Stimulated activated CD4-positive, alpha-beta T cell treated with anti-CD3 and anti-CD28 coated beads, Interleukin-12 subunit alpha, Interleukin-12 subunit beta, amount 100 ng/mL, for 4 hours (primary cell): ENCODE measurements at regions not wholly inside any gene's neighbourhood (a gene's known extent, or its start where the extent isn't known, plus 50 kb on each side); places are given as distances from the start of the nearest gene placed in this dataset.

Source experiments
- DNase-seq: peaks from one replicate; pipeline ENCODE4 v3.0.0-alpha.2; 2020

DNA sequence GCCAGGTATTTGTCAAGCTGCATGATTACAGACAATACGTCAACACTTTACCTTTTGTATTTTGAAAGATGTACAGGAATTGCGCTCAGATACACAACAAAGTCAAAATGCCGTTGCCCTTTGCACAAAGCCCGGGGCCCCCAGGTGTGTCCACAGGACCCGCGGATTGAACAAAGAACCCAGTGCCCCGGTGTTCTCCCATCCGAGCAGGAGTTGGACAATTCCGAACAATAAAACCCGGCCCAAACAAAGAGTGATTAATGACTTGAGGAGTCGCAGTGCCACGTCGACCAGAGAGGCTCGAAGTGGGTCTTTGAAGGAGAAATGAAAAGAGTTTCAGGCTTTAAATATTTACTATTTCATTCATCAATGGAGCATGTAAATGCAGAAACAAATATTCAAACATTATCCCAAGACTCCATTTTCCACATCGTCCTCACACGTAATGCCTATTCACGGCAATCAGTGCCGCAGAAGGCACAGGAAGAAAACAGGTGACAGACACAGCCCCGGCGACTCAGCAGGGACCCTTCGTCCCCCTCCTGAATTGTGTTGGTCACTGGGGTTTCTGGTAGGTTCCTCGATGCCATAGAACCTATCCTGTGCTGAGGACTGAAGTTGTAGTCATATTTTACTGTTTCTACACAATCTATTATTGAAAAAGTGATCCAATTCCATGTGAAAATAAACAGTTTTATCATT, 70.9 kb upstream of the MGMT start:
- no peak for DNase-seq

DNA sequence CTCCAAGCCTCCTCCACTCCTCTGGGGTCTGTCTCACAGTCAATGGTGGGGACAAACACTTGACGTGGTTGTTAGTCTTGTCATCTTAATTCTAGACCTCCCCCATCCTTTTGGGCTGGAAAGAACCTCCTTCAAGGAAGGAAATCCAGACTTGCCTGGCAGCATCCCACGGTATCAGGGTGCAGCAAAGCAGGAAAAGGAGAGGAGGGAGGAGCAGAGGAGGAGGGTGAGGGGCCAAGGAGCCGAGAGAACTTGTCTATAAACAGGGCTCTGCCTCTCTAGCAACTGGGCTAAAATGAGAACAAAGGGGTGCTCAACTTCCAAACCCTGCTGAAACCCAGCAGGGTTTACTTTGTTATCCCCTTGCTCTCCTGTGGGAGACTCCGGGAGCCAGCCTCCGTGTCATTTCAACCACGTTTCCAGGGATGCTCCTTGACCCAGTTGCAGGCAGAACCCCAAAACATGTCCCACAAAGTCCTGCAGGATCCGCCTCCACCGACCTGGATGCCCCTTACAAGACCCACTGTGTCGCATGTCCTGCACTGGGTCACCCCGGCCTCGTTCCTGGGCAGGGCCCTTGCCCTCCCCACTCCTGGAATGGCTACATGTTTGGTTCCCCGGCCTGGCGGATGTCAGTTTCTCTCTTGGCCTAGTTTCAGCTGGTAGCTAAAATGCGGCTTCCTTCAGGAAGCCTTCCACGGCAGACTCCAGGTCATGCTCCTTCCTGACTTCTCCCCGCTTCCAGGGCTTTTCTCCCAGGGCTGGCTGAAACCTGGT, 69.7 kb upstream of the MGMT start:
- DNase-seq, result no peak

DNA sequence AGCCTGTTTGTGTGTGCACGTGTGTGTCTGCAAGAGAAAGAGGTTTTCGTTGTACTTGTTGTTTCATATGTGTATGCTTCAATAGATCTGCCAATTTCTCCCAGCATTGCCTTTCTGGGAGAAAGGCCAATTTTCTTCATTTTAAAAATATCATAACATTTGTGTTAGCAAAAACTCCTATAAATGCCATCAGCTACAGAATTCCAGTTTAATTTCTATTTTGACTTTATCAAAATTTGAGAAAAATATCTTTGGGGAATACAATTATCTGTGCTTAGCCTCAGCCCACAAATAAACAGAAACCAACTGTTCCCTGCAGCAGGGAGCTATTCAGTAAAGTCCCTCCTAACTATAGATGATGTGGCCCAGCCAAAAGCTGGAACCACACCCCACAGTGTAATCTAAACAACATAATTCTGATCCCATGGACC, 68.3 kb upstream of the MGMT start:
- no peak for DNase-seq

DNA sequence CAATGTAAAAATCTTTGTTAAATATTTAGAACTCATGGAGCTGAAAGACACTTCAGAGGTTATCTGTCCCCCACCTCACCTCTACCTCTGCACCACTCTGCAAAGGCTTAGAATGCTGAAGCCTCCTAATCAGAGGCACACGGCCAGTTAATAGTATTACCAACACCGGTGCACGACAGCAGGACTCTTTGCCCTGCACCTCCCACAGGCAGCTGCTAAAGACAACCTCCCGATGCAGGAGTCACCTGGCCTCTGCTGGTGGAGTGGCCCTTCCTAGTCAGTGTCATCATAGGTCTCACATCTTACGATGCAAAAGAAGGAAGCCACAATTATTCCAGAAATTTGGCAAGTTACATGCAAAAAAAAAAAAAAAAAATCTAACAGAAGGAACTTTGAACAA, 66.6 kb upstream of the MGMT start:
- no peak for DNase-seq

DNA sequence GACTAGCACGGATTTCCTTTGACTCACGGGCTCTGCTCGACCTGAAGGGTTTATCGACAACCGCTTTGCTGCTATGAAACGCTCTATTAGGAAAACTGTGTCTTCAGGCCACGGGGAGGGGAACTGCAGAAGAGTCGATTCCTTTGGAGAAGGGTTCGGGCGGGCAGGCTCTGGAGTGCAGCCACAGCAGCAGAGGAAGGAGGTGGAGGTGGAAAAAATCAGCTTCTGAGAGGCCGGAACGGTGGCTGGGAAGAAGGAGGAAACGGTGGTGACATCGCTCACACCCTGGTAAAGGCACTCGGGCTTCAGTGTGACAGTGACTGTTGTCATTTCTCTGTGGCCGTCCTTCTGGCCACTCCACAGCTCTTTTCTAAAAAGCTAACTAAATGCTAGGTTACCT, 64.6 kb upstream of the MGMT start:
- no peak for DNase-seq

DNA sequence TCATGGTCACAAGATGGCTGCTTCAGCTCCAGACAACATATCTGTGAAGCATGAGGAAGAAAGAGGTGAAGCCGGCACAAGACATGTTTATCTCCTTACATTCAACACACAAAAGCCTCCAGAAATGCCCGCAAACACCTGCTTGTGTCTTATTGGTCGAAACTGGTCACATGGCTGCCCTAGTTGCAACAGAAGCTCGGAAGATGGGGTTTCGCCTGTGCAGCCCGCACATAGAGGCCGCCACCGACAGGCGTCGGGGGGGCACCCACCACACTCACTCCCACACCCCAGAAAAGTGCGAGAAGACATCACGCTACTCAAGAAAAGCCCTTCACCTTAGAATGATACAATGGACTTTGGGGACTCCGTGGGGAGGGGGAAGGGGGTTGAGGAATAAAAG, 63.0 kb upstream of the MGMT start:
- DNase-seq, result no peak

DNA sequence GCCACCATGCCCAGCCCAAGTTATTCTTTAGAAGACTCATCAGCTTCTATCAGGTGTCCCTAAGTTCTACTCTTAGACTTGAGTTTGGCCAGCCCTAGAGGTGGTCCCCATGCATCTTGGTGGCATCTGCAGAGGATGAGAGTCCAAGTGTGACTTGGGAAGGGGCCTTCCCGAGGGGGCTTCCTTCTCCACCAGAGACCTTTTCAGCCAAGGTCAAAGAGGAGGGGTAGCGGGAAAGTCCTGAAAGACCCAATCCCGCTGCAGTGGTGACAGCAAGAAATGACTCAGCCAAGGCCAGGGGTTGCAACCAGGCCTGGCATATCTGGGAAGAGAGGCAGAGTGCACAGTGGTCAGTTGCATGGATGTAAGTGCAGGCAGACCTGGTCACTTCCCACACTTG, 61.7 kb upstream of the MGMT start:
- no peak for DNase-seq

DNA sequence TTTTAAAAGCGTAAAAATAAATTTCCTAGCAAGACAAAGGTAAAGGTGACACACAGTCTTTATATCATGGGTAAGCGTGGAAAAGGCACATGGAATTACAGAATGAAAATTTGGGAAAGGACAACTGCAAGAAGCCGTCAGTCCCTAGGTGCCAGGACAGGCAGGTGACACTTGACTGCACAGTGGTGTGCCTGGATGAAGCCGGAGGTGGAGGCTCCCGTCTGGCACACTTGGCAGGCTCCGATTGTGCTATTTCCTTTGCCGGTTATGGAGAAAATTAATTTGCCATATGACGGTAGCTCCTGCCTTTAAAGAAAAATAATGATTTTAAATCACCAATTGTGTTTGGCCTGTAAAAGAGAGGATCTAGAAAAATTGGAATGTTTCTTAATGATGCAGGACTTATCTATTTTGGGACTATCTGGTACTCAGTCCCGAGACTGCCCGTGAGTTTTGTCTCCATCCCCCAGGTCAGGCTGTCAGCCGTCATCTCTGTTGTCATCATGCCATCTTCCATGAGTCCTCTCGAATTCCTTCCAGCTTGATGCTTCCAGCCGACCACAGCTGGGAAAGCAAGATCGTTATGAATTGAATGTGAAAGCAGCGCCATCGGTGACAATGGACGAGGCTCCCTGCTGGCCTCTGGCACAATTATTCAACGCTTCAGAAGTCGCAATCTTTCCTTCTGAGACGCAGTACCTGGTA, 56.2 kb upstream of the MGMT start:
- DNase-seq, result no peak

DNA sequence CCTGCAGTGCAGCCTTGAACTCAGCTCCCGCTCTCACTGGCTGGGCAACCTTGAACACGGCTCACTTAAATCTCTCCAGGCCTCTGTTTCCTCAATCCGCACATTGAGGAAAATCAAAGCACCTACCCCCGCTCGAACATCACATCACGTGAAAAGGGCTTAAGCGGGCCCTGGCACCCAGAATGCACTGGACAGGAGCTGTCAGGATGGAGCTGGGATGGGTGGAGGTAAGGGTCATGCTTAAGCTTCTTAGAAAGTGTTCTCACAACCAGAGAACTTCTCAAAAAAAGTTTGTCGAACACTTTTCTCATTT, 55.7 kb upstream of the MGMT start:
- no peak for DNase-seq

DNA sequence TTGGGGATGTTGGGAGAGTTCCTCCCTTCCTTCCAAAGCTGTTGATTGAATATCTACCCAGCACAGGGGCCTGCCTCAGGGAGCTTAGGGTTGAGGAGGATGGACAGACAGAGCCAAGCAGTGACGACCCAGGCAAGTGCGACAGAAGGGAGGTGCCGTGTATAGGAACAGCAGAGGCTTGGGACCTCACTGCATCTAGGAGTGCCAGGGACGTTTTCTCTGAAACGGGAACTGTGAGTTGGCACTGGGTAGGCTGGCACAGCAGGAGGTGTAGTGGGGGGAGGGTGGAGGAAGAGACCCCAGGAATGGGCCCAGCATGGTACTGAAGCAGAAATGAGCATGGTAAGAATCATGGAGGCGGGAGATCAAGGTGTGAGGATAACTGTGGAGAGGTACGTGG, 55.3 kb upstream of the MGMT start:
- no peak for DNase-seq

DNA sequence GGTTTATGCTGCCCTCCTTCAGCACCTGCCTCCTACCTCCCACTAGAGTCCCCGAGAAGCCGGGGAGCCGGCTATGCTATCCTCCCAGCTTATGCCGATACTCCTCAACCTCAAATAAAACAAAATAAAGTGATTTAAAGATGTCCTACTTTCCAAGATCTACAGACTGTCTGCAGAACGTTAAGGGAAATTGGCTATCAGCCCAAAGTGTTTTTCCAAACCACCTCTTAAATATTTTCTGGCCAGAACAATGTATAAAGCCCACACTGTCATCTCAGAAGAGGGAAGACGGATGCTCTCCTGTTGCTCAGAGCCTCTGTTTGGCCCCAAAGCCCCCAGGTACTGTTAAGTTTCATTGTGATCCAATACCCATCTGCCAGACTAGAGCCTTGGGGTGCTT, 54.0 kb upstream of the MGMT start:
- DNase-seq, result no peak

DNA sequence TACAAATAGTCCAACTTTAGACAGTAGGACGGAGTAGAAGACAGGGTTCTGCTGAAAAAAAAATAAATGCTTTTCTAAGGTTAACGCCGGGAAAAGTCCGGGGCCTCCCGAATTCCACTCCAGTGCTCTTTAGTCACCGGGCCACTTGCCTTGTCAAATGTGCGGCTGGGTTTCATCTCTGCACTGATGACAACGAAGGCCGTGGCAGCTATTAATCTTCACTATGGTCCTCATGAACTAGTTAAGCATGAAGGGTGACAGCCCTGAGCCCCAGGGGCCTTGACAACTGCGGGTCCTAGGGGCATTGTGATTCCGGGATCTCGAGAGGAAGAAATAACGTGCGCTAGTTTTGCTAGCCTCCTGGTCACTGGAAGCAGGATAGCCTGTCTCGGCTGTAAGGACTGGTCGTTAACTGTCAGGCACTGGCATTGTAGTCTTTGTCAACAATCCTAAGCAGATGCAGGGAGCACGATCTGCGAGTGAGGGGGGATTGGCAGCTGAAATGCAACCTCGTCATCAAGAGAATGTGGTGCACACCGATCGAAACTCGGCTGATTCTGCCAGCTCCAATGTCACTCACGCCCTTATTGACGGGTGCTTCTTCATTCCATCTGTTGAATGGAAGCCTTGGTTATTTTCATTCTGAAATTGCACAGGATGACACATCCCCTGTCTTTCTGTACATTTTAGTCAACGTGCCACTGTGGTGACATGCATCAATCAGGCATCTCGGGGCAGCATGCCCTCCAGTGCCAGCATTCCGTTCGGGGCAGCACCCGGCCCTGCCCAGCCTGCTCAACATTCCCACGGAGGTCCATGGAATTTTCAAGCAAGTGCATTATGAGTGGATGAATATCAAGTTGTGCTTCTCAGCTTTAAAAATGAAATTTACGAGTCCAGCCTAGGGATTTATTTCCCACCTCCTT, 51.6 kb upstream of the MGMT start:
- DNase-seq, result no peak

DNA sequence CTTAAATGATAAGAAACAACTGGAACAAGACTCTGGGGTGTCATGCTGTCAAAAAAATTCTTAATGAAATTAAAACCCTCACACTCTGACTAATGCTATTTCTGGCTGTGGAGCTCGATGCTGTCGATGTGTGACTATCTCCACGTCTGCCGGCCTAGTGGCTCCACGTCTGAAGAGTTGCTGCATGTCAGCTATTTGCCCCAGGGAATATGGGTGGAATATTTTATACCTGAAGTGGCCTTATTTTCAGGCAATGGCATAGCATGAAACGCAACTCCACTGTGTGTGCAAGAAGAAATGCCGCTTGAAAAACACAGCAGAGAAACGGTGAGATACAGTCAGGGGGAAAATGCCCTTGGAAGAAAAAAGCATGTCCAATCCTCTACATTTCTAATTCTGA, 50.9 kb upstream of the MGMT start:
- DNase-seq, result no peak

DNA sequence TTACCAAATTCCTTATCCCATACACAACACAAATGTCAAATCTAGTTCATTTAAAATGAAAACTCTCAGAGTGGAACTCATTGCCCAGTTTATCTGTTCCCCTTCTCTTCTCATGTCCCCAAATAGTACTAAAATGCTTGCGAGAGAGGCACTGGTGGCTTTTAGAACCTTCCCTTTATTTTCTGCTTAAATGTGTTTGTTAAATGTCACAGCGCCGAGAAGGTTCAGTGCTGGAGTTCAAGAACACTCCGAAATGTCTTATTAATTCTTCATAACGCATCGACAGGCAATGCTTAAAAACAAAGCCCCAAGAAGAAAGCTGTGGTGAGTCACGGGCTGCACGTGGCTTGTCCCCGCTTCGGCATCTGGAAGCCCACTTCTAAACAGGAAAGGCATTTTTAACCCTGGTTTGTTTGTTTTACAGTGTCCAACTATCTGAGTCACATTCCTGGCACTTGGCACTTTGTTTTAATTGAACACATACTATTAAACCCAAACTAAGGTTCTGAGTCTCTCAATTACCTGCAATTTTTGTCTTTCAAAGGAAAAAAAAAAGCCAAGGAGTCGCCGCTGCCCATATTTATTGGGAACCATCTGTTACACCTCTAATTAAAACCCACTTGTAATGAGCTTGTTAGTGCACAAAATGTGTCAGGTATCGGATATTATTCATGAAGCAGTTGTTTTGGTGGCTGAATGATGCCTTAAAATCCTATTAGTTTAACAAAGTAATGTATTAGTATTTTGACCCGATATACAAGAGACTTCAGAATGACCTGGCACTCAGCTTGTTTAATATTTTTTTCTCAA, 49.9 kb upstream of the MGMT start:
- DNase-seq, result no peak
